Mesendoderm (in vitro differentiated cells): ENCODE measurements at regions not wholly inside any gene's neighbourhood (a gene's known extent, or its start where the extent isn't known, plus 50 kb on each side); places are given as distances from the start of the nearest gene placed in this dataset.

ENCODE experiments used
- DNase-seq: peaks from one replicate; pipeline ENCODE4 v3.0.0; 2013
- H2AK5ac ChIP-seq: 2 replicates; pipeline ENCODE4 v1.6.1; 2013; ENCODE audit warnings: low read length, inconsistent platforms
- H2BK120ac ChIP-seq: 2 replicates; pipeline ENCODE4 v1.6.1; 2013; ENCODE audit warnings: low read depth, mild to moderate bottlenecking, low read length, moderate library complexity, mixed read lengths
- H2BK15ac ChIP-seq: replicated peaks from 2 replicates; pipeline ENCODE4 v1.6.1; 2013; ENCODE audit warnings: low read depth, mild to moderate bottlenecking, moderate library complexity
- H2BK5ac ChIP-seq: 2 replicates; pipeline ENCODE4 v1.6.1; 2013; ENCODE audit warnings: low read length, inconsistent platforms
- H3K18ac ChIP-seq: 2 replicates; pipeline ENCODE4 v1.6.1; 2013; ENCODE audit warnings: mild to moderate bottlenecking, low read length, mixed read lengths
- H3K23ac ChIP-seq: one replicate; pipeline ENCODE4 v1.6.1; 2013; ENCODE audit warnings: low read length
- H3K27ac ChIP-seq: 2 replicates; pipeline ENCODE4 v1.5.1; 2013; ENCODE audit warnings: low read depth, mild to moderate bottlenecking, inconsistent platforms, low read length, moderate library complexity
- H3K27me3 ChIP-seq: 2 replicates; pipeline ENCODE4 v1.6.1; 2013; ENCODE audit warnings: low read length, control low read depth, mild to moderate bottlenecking, inconsistent platforms; ENCODE audit not compliant: insufficient read depth, poor library complexity
- H3K36me3 ChIP-seq: 2 replicates; pipeline ENCODE4 v1.6.1; 2013; ENCODE audit warnings: low read length, inconsistent platforms; ENCODE audit not compliant: control insufficient read depth, insufficient read depth
- H3K4ac ChIP-seq: one replicate; pipeline ENCODE4 v1.6.1; 2013; ENCODE audit warnings: low read depth, mild to moderate bottlenecking, low read length, moderate library complexity
- H3K4me1 ChIP-seq: 2 replicates; pipeline ENCODE4 v1.6.1; 2013; ENCODE audit warnings: low read depth, low read length, inconsistent platforms; ENCODE audit not compliant: control insufficient read depth
- H3K4me2 ChIP-seq: 2 replicates; pipeline ENCODE4 v1.6.1; 2013; ENCODE audit warnings: low read length
- H3K4me3 ChIP-seq: 2 replicates; pipeline ENCODE4 v1.5.1; 2013; ENCODE audit warnings: mild to moderate bottlenecking, low read length
- H3K56ac ChIP-seq: one replicate; pipeline ENCODE4 v1.6.1; 2013; ENCODE audit warnings: low read length
- H3K79me1 ChIP-seq: 2 replicates; pipeline ENCODE4 v1.6.1; 2013; ENCODE audit warnings: low read length, inconsistent platforms
- H3K79me2 ChIP-seq: 2 replicates; pipeline ENCODE4 v1.6.1; 2013; ENCODE audit warnings: mild to moderate bottlenecking, low read length; ENCODE audit not compliant: control insufficient read depth, insufficient read depth
- H3K9ac ChIP-seq: 2 replicates; pipeline ENCODE4 v1.6.1; 2013; ENCODE audit warnings: low read length, inconsistent platforms
- H4K5ac ChIP-seq: one replicate; pipeline ENCODE4 v1.6.1; 2013; ENCODE audit warnings: low read length
- H4K8ac ChIP-seq: one replicate; pipeline ENCODE4 v1.6.1; 2013; ENCODE audit warnings: low read depth, mild to moderate bottlenecking, control low read depth, low read length, moderate library complexity
- WGBS: extraction: QIAGEN DNeasy Blood & Tissue Kit; methylation state at CpG from one replicate; pipeline ENCODE4 v1.1.7; 2013; ENCODE audit warnings: low lambda C conversion rate, missing lambda C conversion rate; ENCODE audit not compliant: insufficient coverage; ENCODE audit errors: extremely low coverage; 5-methylcytosine and 5-hydroxymethylcytosine counted together

- no peak overlapping the region for H3K4ac ChIP-seq
- H2BK5ac ChIP-seq: no peak overlapping the region
- H2BK120ac ChIP-seq: no peak overlapping the region
- H3K18ac ChIP-seq: no peak overlapping the region
- H3K79me1 ChIP-seq: no peaks in the 10 kb centered on the region
- no peak overlapping the region for H2BK15ac ChIP-seq
- H2AK5ac ChIP-seq: no peak overlapping the region
- H3K56ac ChIP-seq: no peak overlapping the region
- H3K79me2 ChIP-seq: no peaks in the 10 kb centered on the region
- WGBS: no CpG with 5 or more reads among the region's 10 CpGs
- H4K8ac ChIP-seq: no peak overlapping the region
- no peak overlapping the region for H3K23ac ChIP-seq
- H3K9ac ChIP-seq: no peak overlapping the region
- no peak for DNase-seq
- H3K4me3 ChIP-seq: no peak overlapping the region
- no peak overlapping the region for H4K5ac ChIP-seq
- no peaks in the 10 kb centered on the region for H3K4me1 ChIP-seq
- no peak overlapping the region for H3K4me2 ChIP-seq
- no peaks in the 10 kb centered on the region for H3K36me3 ChIP-seq
- no peak overlapping the region for H3K27ac ChIP-seq
- no peaks in the 10 kb centered on the region for H3K27me3 ChIP-seq
Observed at GRCh38 chr2:8448824-8449556, 232.9 kb upstream of the ID2 start.

GRCh38 chr2:8451273-8451672 lies 230.6 kb upstream of the ID2 start:
- Histone ChIP-seq H3K79me1 (no peaks in the 10 kb centered on the region), H3K27me3 (no peaks in the 10 kb centered on the region), H2BK15ac (no peak overlapping the region), H3K18ac (no peak overlapping the region), H3K27ac (no peak overlapping the region), H3K4me1 (no peaks in the 10 kb centered on the region), H3K23ac (no peak overlapping the region), H2BK120ac (no peak overlapping the region), H3K79me2 (no peaks in the 10 kb centered on the region), H2BK5ac (no peak overlapping the region), H3K56ac (no peak overlapping the region), H2AK5ac (no peak overlapping the region), H3K4me3 (no peak overlapping the region), H3K4me2 (no peak overlapping the region), H4K8ac (no peak overlapping the region), H4K5ac (no peak overlapping the region), H3K9ac (no peak overlapping the region), H3K4ac (no peak overlapping the region), H3K36me3 (no peaks in the 10 kb centered on the region)
- DNase-seq: no peak
- no CpG with 5 or more reads among the region's 5 CpGs for WGBS

- Histone ChIP-seq H3K79me2 (no peaks in the 10 kb centered on the region), H3K4me2 (no peak overlapping the region), H3K79me1 (no peaks in the 10 kb centered on the region), H3K23ac (no peak overlapping the region), H2AK5ac (no peak overlapping the region), H2BK120ac (no peak overlapping the region), H3K4me3 (no peak overlapping the region), H3K9ac (no peak overlapping the region), H4K8ac (no peak overlapping the region), H2BK5ac (no peak overlapping the region), H3K27me3 (no peaks in the 10 kb centered on the region), H4K5ac (no peak overlapping the region), H3K4me1 (no peaks in the 10 kb centered on the region), H3K56ac (no peak overlapping the region), H2BK15ac (no peak overlapping the region), H3K18ac (no peak overlapping the region), H3K27ac (no peak overlapping the region), H3K4ac (no peak overlapping the region), H3K36me3 (no peaks in the 10 kb centered on the region)
- no peak for DNase-seq
- no CpG with 5 or more reads among the region's 5 CpGs for WGBS
Observed at GRCh38 chr2:8452296-8452695, 229.6 kb upstream of the ID2 start.

- H2BK5ac ChIP-seq: no peak overlapping the region
- H4K5ac ChIP-seq: no peak overlapping the region
- no peak overlapping the region for H3K18ac ChIP-seq
- no peak overlapping the region for H2BK120ac ChIP-seq
- no peak overlapping the region for H2BK15ac ChIP-seq
- no peaks in the 10 kb centered on the region for H3K4me1 ChIP-seq
- no peak for DNase-seq
- H3K4ac ChIP-seq: no peak overlapping the region
- H3K4me3 ChIP-seq: no peak overlapping the region
- H3K9ac ChIP-seq: no peak overlapping the region
- no peak overlapping the region for H3K56ac ChIP-seq
- no peak overlapping the region for H4K8ac ChIP-seq
- H3K27me3 ChIP-seq: no peaks in the 10 kb centered on the region
- no peak overlapping the region for H3K27ac ChIP-seq
- H3K23ac ChIP-seq: no peak overlapping the region
- no peaks in the 10 kb centered on the region for H3K79me2 ChIP-seq
- H2AK5ac ChIP-seq: no peak overlapping the region
- no peaks in the 10 kb centered on the region for H3K36me3 ChIP-seq
- H3K79me1 ChIP-seq: no peaks in the 10 kb centered on the region
- no peak overlapping the region for H3K4me2 ChIP-seq
- no CpG with 5 or more reads among the region's 15 CpGs for WGBS
Observed at GRCh38 chr2:8452979-8453903, 228.6 kb upstream of the ID2 start.

GRCh38 chr2:8453904-8454302 lies 228.0 kb upstream of the ID2 start:
- H3K27ac ChIP-seq: no peak overlapping the region
- H3K4me3 ChIP-seq: no peak overlapping the region
- no peak overlapping the region for H2BK120ac ChIP-seq
- H4K8ac ChIP-seq: no peak overlapping the region
- no peak overlapping the region for H3K4ac ChIP-seq
- H3K36me3 ChIP-seq: no peaks in the 10 kb centered on the region
- H3K79me2 ChIP-seq: no peaks in the 10 kb centered on the region
- H4K5ac ChIP-seq: no peak overlapping the region
- no peak overlapping the region for H3K56ac ChIP-seq
- no peak overlapping the region for H3K9ac ChIP-seq
- WGBS: no CpG with 5 or more reads among the region's 12 CpGs
- H2BK15ac ChIP-seq: no peak overlapping the region
- no peaks in the 10 kb centered on the region for H3K79me1 ChIP-seq
- no peak overlapping the region for H3K18ac ChIP-seq
- H2AK5ac ChIP-seq: no peak overlapping the region
- H2BK5ac ChIP-seq: no peak overlapping the region
- H3K27me3 ChIP-seq: no peaks in the 10 kb centered on the region
- H3K4me1 ChIP-seq: no peaks in the 10 kb centered on the region
- no peak overlapping the region for H3K4me2 ChIP-seq
- peak; percentile 20 for DNase-seq
- no peak overlapping the region for H3K23ac ChIP-seq
